ENCODE measurements at regions not wholly inside any gene's neighbourhood (a gene's known extent, or its start where the extent isn't known, plus 50 kb on each side); places are given as distances from the start of the nearest gene placed in this dataset.

DNA sequence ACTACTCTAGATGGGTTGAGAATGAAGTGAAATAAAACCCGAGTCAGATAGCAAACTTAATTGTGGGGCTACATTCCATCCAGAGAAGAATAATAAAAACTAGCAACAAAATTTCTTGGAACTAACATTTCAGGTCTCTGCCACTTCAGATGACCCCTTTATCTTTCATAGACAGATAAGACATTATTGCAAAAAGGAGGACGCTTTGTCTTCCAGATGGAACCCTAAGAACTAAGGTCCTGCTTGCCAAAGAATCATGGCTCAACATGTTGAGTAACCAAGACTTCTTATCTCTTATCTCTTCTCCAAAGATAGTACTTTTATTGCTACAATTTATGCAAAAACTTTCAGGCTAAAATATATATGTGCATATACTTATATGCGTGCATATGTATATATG, 221.1 kb upstream of the PREP start:
- no peak overlapping the region for H3K4me3 ChIP-seq (ENCODE audit: low read depth in 1 of 2, low read length in 1 of 2)
- H3K9me3 ChIP-seq = no peaks in the 10 kb centered on the region
- no peak overlapping the region for H3K27ac ChIP-seq
- H3K36me3 ChIP-seq = no peaks in the 10 kb centered on the region
- no peaks in the 10 kb centered on the region for H3K4me1 ChIP-seq (ENCODE audit: control insufficient read depth in 1 of 2, insufficient read depth in 1 of 2, low read depth in 1 of 2, low read length in 1 of 2)
- no peak for TF ChIP-seq CTCF (IDR thresholded peaks at IDR 0.05)
- H3K27me3 ChIP-seq = no peaks in the 10 kb centered on the region

DNA sequence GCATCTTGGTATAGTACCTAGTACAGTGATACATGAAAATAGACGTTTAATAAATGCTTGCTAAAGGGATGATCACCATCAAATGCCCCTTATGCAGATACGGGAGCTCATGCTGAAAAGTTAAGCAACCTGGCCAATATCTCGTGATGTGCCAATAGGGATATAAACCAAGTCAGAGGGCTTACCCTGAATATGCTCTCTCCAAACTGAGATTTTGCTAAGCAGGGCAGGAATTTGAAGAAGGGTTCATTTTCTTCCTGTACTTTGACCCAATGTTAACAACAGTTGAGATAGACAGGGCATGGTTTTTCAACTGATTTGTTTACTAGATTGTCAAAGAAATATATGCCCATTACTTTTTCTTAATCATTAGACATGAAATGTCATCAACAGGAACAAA, 219.3 kb upstream of the PREP start:
- H3K4me1 ChIP-seq (ENCODE audit: control insufficient read depth in 1 of 2, insufficient read depth in 1 of 2, low read depth in 1 of 2, low read length in 1 of 2) = no peaks in the 10 kb centered on the region
- TF ChIP-seq CTCF (IDR thresholded peaks at IDR 0.05) = no peak
- no peaks in the 10 kb centered on the region for H3K9me3 ChIP-seq
- no peak overlapping the region for H3K4me3 ChIP-seq (ENCODE audit: low read depth in 1 of 2, low read length in 1 of 2)
- H3K27ac ChIP-seq = no peak overlapping the region
- H3K36me3 ChIP-seq = no peaks in the 10 kb centered on the region
- H3K27me3 ChIP-seq = no peaks in the 10 kb centered on the region

DNA sequence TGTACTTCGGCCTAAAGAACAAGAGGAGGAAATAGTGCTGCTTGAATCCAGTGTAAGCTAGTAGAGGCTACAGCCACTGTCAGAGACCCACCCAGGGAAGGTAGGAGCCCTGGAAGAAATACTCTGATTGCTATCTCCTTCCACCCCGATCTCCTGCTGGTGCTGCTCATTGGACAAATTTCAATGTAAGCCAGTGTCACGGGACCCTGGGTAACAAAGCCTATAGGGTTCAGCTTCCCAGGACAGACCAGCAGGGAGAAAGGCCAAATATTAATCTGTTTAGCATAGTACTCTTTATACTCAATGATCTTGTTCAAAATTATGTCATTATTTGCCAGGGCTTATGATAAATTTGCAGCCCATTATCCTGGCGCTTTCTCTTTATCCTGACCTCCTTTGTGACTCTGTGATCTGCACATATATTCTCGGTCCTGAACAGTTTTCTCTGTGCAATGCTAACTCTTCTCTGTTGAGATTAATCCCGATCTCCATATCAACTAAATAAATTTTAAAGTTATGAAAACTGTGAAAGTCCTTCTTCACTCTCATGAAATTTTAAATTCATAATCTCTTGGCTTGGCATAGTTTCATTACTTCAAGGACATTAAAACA, 218.8 kb upstream of the PREP start:
- Histone ChIP-seq H3K27me3 (no peaks in the 10 kb centered on the region), H3K4me3 (ENCODE audit: low read depth in 1 of 2, low read length in 1 of 2) (no peak overlapping the region), H3K4me1 (ENCODE audit: control insufficient read depth in 1 of 2, insufficient read depth in 1 of 2, low read depth in 1 of 2, low read length in 1 of 2) (no peaks in the 10 kb centered on the region), H3K36me3 (no peaks in the 10 kb centered on the region), H3K9me3 (no peaks in the 10 kb centered on the region), H3K27ac (no peak overlapping the region)
- TF ChIP-seq CTCF (IDR thresholded peaks at IDR 0.05) = no peak

DNA sequence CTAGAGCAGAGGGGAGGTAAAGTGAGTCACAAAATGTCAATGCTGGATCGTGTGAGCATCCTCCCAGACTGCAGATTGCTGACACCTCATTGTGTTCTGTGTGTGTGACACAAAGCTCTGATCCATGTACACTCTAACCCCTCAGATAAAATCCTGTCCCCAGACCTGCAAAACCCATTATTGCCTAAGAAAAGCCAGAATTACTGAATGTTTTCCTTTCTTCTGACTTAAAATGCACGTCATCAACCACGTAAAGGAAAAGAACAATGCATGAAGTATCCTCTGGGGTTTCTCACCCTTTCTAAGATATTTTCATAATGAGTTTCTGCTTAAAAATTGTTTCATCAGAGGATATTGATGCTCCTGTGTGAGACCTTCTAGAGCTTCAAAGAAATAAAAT, 218.0 kb upstream of the PREP start:
- H3K9me3 ChIP-seq = no peaks in the 10 kb centered on the region
- H3K4me1 ChIP-seq (ENCODE audit: control insufficient read depth in 1 of 2, insufficient read depth in 1 of 2, low read depth in 1 of 2, low read length in 1 of 2) = no peaks in the 10 kb centered on the region
- H3K27me3 ChIP-seq = no peaks in the 10 kb centered on the region
- H3K4me3 ChIP-seq (ENCODE audit: low read depth in 1 of 2, low read length in 1 of 2) = no peak overlapping the region
- H3K27ac ChIP-seq = no peak overlapping the region
- no peaks in the 10 kb centered on the region for H3K36me3 ChIP-seq
- no peak for TF ChIP-seq CTCF (IDR thresholded peaks at IDR 0.05)

DNA sequence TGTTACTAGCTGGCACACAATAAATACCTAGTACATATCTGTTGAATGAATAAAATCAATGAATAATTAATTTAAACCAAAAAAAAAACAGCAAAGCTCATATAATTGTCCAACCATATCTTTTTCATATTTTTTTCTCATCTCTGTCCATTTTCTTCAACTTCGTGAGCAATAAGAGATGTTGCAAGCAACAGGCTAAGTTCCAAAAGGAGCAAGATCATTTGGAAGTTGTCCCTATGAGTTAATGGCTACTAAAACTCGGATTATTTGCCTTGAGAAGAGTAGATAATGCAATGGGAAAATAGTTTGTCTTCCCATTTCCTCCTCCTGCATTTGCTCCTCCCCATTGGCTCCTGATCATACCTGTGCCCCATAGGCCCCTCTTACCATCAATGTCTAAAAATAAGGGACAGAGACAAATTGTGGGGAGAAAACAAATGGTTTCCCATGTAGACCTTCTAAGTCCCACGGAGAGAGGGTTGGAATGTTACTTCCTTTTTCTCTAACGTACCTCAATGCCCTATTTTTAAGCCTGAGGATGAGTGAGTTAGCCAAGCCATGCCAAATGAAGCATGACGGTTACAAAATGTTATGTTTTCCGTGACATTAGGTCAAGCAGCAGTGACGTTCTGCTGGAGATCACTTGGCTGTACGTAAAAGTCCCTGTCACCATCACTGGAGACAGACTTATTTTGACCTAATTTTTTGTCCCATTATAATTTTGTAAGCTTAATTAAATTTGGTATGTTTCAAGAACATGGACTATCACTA, 217.3 kb upstream of the PREP start:
- Histone ChIP-seq H3K27ac (no peak overlapping the region), H3K27me3 (no peaks in the 10 kb centered on the region), H3K9me3 (no peaks in the 10 kb centered on the region), H3K4me1 (ENCODE audit: control insufficient read depth in 1 of 2, insufficient read depth in 1 of 2, low read depth in 1 of 2, low read length in 1 of 2) (no peaks in the 10 kb centered on the region), H3K4me3 (ENCODE audit: low read depth in 1 of 2, low read length in 1 of 2) (no peak overlapping the region), H3K36me3 (no peaks in the 10 kb centered on the region)
- TF ChIP-seq CTCF (IDR thresholded peaks at IDR 0.05) = no peak
